ENCODE measurements at regions not wholly inside any gene's neighbourhood (a gene's known extent, or its start where the extent isn't known, plus 50 kb on each side); places are given as distances from the start of the nearest gene placed in this dataset.
"Not testable (repeated sequence)": the region's sequence is repeated elsewhere in the genome, so short reads cannot be mapped to it uniquely, and the experiment has no call there.

- no peak for DNase-seq (ENCODE audit: low read depth)
- no peak overlapping the region for H3K4me3 ChIP-seq (ENCODE audit: control insufficient read depth, low read depth, low read length)
- no peak for TF ChIP-seq CTCF (IDR thresholded peaks at IDR 0.05; ENCODE audit: control insufficient read depth, insufficient read depth, low read depth, low read length, missing control alignments)
Measured at GRCh38 chr3:196141052-196141865, 59.4 kb upstream of the TFRC start.

- no peak for DNase-seq (ENCODE audit: low read depth)
- no peak overlapping the region for H3K4me3 ChIP-seq (ENCODE audit: control insufficient read depth, low read depth, low read length)
Measured at GRCh38 chr3:196140224-196140623, 58.3 kb upstream of the TFRC start.

GRCh38 chr3:196139281-196139680, 57.4 kb upstream of the TFRC start:
- no peak for TF ChIP-seq CTCF (IDR thresholded peaks at IDR 0.05; ENCODE audit: control insufficient read depth, insufficient read depth, low read depth, low read length, missing control alignments)
- H3K4me3 ChIP-seq (ENCODE audit: control insufficient read depth, low read depth, low read length): no peak overlapping the region
- no peak for DNase-seq (ENCODE audit: low read depth)

More at GRCh38 chr3:196140224-196140623, 58.3 kb upstream of the TFRC start:
- no peak for TF ChIP-seq CTCF (IDR thresholded peaks at IDR 0.05; ENCODE audit: control insufficient read depth, insufficient read depth, low read depth, low read length, missing control alignments)

GRCh38 chr3:196138482-196139254, 56.8 kb upstream of the TFRC start:
- no peak overlapping the region for H3K4me3 ChIP-seq (ENCODE audit: control insufficient read depth, low read depth, low read length)
- no peak for DNase-seq (ENCODE audit: low read depth)
- TF ChIP-seq CTCF (IDR thresholded peaks at IDR 0.05; ENCODE audit: control insufficient read depth, insufficient read depth, low read depth, low read length, missing control alignments): no peak

- not testable (repeated sequence) for H3K4me3 ChIP-seq (ENCODE audit: control insufficient read depth, low read depth, low read length)
Measured at GRCh38 chr3:196136640-196136989, 54.7 kb upstream of the TFRC start.

GRCh38 chr3:196135693-196136639, 54.1 kb upstream of the TFRC start:
- DNase-seq (ENCODE audit: low read depth): no peak
- no peak for TF ChIP-seq CTCF (IDR thresholded peaks at IDR 0.05; ENCODE audit: control insufficient read depth, insufficient read depth, low read depth, low read length, missing control alignments)

More at GRCh38 chr3:196136640-196136989, 54.7 kb upstream of the TFRC start:
- DNase-seq (ENCODE audit: low read depth): not testable (repeated sequence)

More at GRCh38 chr3:196135693-196136639, 54.1 kb upstream of the TFRC start:
- H3K4me3 ChIP-seq (ENCODE audit: control insufficient read depth, low read depth, low read length): no peak overlapping the region

Data from AG09309 (cell line).